HepG2 (cell line): ENCODE measurements at regions not wholly inside any gene's neighbourhood (a gene's known extent, or its start where the extent isn't known, plus 50 kb on each side); places are given as distances from the start of the nearest gene placed in this dataset.

Source experiments
- CREB1 ChIP-seq, 2 experiments: fragments of 450-650 bp in 1 of 2; IDR thresholded peaks; 2 replicates each; pipeline ENCODE4 v1.6.1; 2016 to 2017; ENCODE audit warnings: control low read depth in 1 of 2, mild to moderate bottlenecking in 1 of 2, missing compliant biosample characterization in 1 of 2, missing genetic modification characterization in 1 of 2
- FOSL1 ChIP-seq: sonication (generic); formaldehyde crosslinking; IDR thresholded peaks from 2 replicates; pipeline ENCODE4 v1.9.0; 2021; ENCODE audit warnings: missing genetic modification reagents, borderline replicate concordance
- FOSL2 ChIP-seq: sonication (generic); formaldehyde crosslinking; IDR thresholded peaks from 2 replicates; pipeline ENCODE4 v1.4.0; 2020; ENCODE audit warnings: missing genetic modification reagents
- GATAD2A ChIP-seq: IDR thresholded peaks from 2 replicates; pipeline ENCODE4 v1.6.1; 2016
- GFI1 ChIP-seq: sonication (generic); formaldehyde crosslinking; IDR thresholded peaks from 2 replicates; pipeline ENCODE4 v1.5.0; 2020; ENCODE audit warnings: missing genetic modification reagents, mild to moderate bottlenecking, borderline replicate concordance
- IKZF4 ChIP-seq: sonication (generic); formaldehyde crosslinking; IDR thresholded peaks from 2 replicates; pipeline ENCODE4 v1.5.1; 2020; ENCODE audit warnings: borderline replicate concordance, mild to moderate bottlenecking, low read depth, missing genetic modification reagents; ENCODE audit errors: not compliant biosample characterization
- JUN ChIP-seq: sonication (generic); formaldehyde crosslinking; IDR thresholded peaks from 2 replicates; pipeline ENCODE4 v1.4.0; 2020; ENCODE audit warnings: mild to moderate bottlenecking, missing genetic modification reagents
- KAT2B ChIP-seq: fragments of 150-350 bp; IDR thresholded peaks from 2 replicates; pipeline ENCODE4 v1.6.1; 2014; ENCODE audit warnings: low read depth, low read length, borderline replicate concordance
- NCOA2 ChIP-seq: sonication (generic); formaldehyde crosslinking; IDR thresholded peaks from 2 replicates; pipeline ENCODE4 v1.8.0; 2022; ENCODE audit warnings: inconsistent platforms
- NFATC3 ChIP-seq: sonication (generic); formaldehyde crosslinking; IDR thresholded peaks from 2 replicates; pipeline ENCODE4 v1.5.1; 2020; ENCODE audit warnings: mild to moderate bottlenecking, missing genetic modification reagents
- REPIN1 ChIP-seq: sonication (generic); formaldehyde crosslinking; IDR thresholded peaks from 2 replicates; pipeline ENCODE4 v1.8.0; 2022; ENCODE audit warnings: missing genetic modification reagents, low read depth, mild to moderate bottlenecking, borderline replicate concordance
- REXO4 ChIP-seq: sonication (generic); formaldehyde crosslinking; IDR thresholded peaks from 2 replicates; pipeline ENCODE4 v1.8.0; 2022; ENCODE audit warnings: missing genetic modification reagents, mild to moderate bottlenecking, borderline replicate concordance
- SMC3 ChIP-seq: IDR thresholded peaks from 2 replicates; pipeline ENCODE4 v1.6.1; 2011; ENCODE audit warnings: low read length, improper control_type of control experiment
- SP1 ChIP-seq, 2 experiments: fragments of 450-650 bp in 1 of 2; sonication (generic) in 1 of 2; formaldehyde crosslinking in 1 of 2; IDR thresholded peaks; 2 replicates each; pipeline versions ENCODE4 v1.4.0 to v1.6.1; 2016 to 2020; ENCODE audit warnings: missing genetic modification reagents in 1 of 2
- TCF12 ChIP-seq, 2 experiments: fragments of 450-650 bp in 1 of 2; sonication (generic) in 1 of 2; formaldehyde crosslinking in 1 of 2; IDR thresholded peaks; 2 replicates each; pipeline versions ENCODE4 v1.6.1 to v1.8.0; 2017 to 2022; ENCODE audit warnings: antibody characterized with exemption in 1 of 2, mild to moderate bottlenecking in 1 of 2, missing genetic modification reagents in 1 of 2, moderate library complexity in 1 of 2
- TCF7 ChIP-seq: sonication (generic); IDR thresholded peaks from 2 replicates; pipeline ENCODE4 v1.6.1; 2016; ENCODE audit warnings: antibody characterized with exemption, low read depth
- ZFP1 ChIP-seq: IDR thresholded peaks from 2 replicates; pipeline ENCODE4 v1.6.1; 2016
- ZNF598 ChIP-seq: sonication (generic); formaldehyde crosslinking; IDR thresholded peaks from 2 replicates; pipeline ENCODE4 v1.5.1; 2020; ENCODE audit warnings: mild to moderate bottlenecking, missing genetic modification reagents, borderline replicate concordance
- ZNF605 ChIP-seq: sonication (generic); formaldehyde crosslinking; IDR thresholded peaks from 2 replicates; pipeline ENCODE4 v1.8.0; 2022; ENCODE audit warnings: mild to moderate bottlenecking, missing genetic modification reagents
- ZNF775 ChIP-seq: sonication (generic); formaldehyde crosslinking; IDR thresholded peaks from 2 replicates; pipeline ENCODE4 v1.4.0; 2020; ENCODE audit warnings: missing genetic modification reagents, mild to moderate bottlenecking, moderate library complexity, borderline replicate concordance
- TF ChIP-seq, protein P1 (sequence below): sonication (generic); formaldehyde crosslinking; IDR thresholded peaks from 2 replicates; pipeline ENCODE4 v1.8.0; 2023; ENCODE audit warnings: mild to moderate bottlenecking, missing genetic modification reagents
- TF ChIP-seq, protein P2 (sequence below): sonication (generic); formaldehyde crosslinking; IDR thresholded peaks from 2 replicates; pipeline ENCODE4 v1.4.0; 2020; ENCODE audit warnings: missing genetic modification reagents, low read depth, mild to moderate bottlenecking, borderline replicate concordance
- TF ChIP-seq, protein P3 (sequence below): sonication (generic); formaldehyde crosslinking; IDR thresholded peaks from 2 replicates; pipeline ENCODE4 v1.4.0; 2020; ENCODE audit warnings: missing genetic modification reagents
- TF ChIP-seq, protein P4 (sequence below): IDR thresholded peaks from 2 replicates; pipeline ENCODE4 v1.6.1; 2016

DNA sequence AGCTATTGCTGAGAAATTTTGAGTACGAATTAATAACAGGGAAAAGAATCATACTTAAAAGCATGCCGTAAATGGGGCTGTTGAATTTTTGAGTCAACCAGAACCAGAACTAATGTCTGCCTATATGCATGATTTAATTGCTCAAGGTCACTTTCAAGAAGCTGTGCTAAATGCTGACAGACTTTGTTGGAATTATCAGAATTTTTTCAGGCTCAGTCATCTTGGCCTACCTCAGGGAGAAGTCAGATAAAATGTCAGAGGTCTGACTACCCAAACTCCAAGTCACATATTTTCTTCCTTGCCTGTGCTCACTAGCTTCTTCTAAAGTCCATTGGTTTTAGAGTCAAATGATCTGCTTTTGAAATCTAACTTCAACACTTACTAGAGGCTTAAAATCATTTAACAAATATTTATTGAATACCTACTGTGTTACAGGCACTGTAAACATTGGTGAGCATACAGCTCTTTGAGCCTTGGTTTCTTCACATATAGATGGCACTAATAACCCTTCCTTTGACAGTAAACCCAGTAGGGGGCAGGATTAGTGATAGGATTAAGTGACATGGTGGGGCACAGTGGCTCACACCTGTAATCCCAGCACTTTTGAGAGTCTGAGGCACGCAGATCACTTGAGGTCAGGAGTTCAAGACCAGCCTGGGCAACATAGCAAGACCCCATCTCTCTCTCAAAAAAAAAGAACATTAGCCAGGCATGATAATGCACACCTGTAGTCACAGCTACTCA, 121.2 kb upstream of the SLC44A3 start (continued):
- TF ChIP-seq IKZF4 (CRISPR knock-in tag) (no peak), TCF12 (IDR thresholded peaks at IDR 0.05) (no peak), TCF12 (CRISPR knock-in tag; IDR thresholded peaks at IDR 0.05) (0 out of 2 replicates have a peak, but pooled peaks have one; percentile 17), CREB1 (IDR thresholded peaks at IDR 0.05) (no peak), CREB1 (CRISPR knock-in tag; IDR thresholded peaks at IDR 0.05) (no peak), ZFP1 (CRISPR knock-in tag) (0 out of 2 replicates have a peak, but pooled peaks have one; percentile 25), KAT2B (no peak), ZNF605 (CRISPR knock-in tag) (0 out of 2 replicates have a peak, but pooled peaks have one; percentile 51), GFI1 (CRISPR knock-in tag) (peak; percentile 56; the same call in 1 of the 2 replicates), SP1 (IDR thresholded peaks at IDR 0.05) (no peak), SP1 (CRISPR knock-in tag; IDR thresholded peaks at IDR 0.05) (no peak), REPIN1 (peak; percentile 77; the same call in 1 of the 2 replicates), TCF7 (peak; percentile 47; the same call in 1 of the 2 replicates), NFATC3 (CRISPR knock-in tag) (no peak), GATAD2A (CRISPR knock-in tag) (peak; percentile 76), FOSL2 (peak; percentile 39; the same call in 1 of the 2 replicates), NCOA2 (CRISPR knock-in tag) (peak; percentile 57; the same call in 1 of the 2 replicates), REXO4 (CRISPR knock-in tag) (no peak), JUN (CRISPR knock-in tag) (peak; percentile 63; the same call in 1 of the 2 replicates), ZNF598 (no peak), FOSL1 (CRISPR knock-in tag) (no peak), ZNF775 (CRISPR knock-in tag) (no peak), SMC3 (peak; percentile 25; the same call in 1 of the 2 replicates)
- TF ChIP-seq, protein P1, sequence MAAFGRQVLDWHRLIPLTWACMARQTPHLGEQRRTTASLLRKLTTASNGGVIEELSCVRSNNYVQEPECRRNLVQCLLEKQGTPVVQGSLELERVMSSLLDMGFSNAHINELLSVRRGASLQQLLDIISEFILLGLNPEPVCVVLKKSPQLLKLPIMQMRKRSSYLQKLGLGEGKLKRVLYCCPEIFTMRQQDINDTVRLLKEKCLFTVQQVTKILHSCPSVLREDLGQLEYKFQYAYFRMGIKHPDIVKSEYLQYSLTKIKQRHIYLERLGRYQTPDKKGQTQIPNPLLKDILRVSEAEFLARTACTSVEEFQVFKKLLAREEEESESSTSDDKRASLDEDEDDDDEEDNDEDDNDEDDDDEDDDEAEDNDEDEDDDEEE = no peak
- TF ChIP-seq, protein P2, sequence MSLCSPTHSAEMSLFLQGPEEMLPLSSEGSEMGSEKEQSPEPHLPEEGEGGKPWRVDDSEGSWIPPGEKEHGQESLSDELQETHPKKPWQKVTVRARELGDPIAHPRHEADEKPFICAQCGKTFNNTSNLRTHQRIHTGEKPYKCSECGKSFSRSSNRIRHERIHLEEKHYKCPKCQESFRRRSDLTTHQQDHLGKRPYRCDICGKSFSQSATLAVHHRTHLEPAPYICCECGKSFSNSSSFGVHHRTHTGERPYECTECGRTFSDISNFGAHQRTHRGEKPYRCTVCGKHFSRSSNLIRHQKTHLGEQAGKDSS (CRISPR knock-in tag) = no peak
- TF ChIP-seq, protein P3, sequence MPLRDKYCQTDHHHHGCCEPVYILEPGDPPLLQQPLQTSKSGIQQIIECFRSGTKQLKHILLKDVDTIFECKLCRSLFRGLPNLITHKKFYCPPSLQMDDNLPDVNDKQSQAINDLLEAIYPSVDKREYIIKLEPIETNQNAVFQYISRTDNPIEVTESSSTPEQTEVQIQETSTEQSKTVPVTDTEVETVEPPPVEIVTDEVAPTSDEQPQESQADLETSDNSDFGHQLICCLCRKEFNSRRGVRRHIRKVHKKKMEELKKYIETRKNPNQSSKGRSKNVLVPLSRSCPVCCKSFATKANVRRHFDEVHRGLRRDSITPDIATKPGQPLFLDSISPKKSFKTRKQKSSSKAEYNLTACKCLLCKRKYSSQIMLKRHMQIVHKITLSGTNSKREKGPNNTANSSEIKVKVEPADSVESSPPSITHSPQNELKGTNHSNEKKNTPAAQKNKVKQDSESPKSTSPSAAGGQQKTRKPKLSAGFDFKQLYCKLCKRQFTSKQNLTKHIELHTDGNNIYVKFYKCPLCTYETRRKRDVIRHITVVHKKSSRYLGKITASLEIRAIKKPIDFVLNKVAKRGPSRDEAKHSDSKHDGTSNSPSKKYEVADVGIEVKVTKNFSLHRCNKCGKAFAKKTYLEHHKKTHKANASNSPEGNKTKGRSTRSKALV (CRISPR knock-in tag) = no peak
- TF ChIP-seq, protein P4, sequence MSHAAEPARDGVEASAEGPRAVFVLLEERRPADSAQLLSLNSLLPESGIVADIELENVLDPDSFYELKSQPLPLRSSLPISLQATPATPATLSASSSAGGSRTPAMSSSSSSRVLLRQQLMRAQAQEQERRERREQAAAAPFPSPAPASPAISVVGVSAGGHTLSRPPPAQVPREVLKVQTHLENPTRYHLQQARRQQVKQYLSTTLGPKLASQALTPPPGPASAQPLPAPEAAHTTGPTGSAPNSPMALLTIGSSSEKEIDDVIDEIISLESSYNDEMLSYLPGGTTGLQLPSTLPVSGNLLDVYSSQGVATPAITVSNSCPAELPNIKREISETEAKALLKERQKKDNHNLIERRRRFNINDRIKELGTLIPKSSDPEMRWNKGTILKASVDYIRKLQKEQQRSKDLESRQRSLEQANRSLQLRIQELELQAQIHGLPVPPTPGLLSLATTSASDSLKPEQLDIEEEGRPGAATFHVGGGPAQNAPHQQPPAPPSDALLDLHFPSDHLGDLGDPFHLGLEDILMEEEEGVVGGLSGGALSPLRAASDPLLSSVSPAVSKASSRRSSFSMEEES (CRISPR knock-in tag) = peak; percentile 29; the same call in 1 of the 2 replicates
